ENCODE measurements at regions not wholly inside any gene's neighbourhood (a gene's known extent, or its start where the extent isn't known, plus 50 kb on each side); places are given as distances from the start of the nearest gene placed in this dataset.
A peak's percentile ranks its signal among the peaks of the same experiment; 100 is the strongest.
"Not testable (repeated sequence)": the region's sequence is repeated elsewhere in the genome, so short reads cannot be mapped to it uniquely, and the experiment has no call there.

GRCh38 chr17:71869841-71870545 is 250.8 kb upstream of the SOX9 start:
- no peak overlapping the region for H3K27ac ChIP-seq
- H3K4me3 ChIP-seq, result no peak overlapping the region
- WGBS, 5 donors, result 66 to 80% (median 71%) methylated on average over 6 of the region's 6 CpGs
- TF ChIP-seq EP300 (IDR thresholded peaks at IDR 0.05), result no peak
- no peak for TF ChIP-seq POLR2AphosphoS5 (IDR thresholded peaks at IDR 0.05)
- TF ChIP-seq CTCF (IDR thresholded peaks at IDR 0.05), result no peak
- no peak for TF ChIP-seq POLR2A (IDR thresholded peaks at IDR 0.05)
- H3K4me1 ChIP-seq, result no peaks in the 10 kb centered on the region
- no peaks in the 10 kb centered on the region for H3K36me3 ChIP-seq
- intact Hi-C loops (cut with DNase I; ENCODE audit: low total_unique reads), result no loop called here
- no peaks in the 10 kb centered on the region for H3K9me3 ChIP-seq
- DNase-seq, result no peak
- H3K27me3 ChIP-seq, result no peaks in the 10 kb centered on the region

GRCh38 chr17:71870546-71870862 is 250.3 kb upstream of the SOX9 start:
- Histone ChIP-seq H3K4me1 (no peaks in the 10 kb centered on the region), H3K27me3 (no peaks in the 10 kb centered on the region), H3K27ac (no peak overlapping the region), H3K9me3 (no peaks in the 10 kb centered on the region), H3K36me3 (no peaks in the 10 kb centered on the region), H3K4me3 (no peak overlapping the region)
- TF ChIP-seq POLR2AphosphoS5 (IDR thresholded peaks at IDR 0.05) (no peak), EP300 (IDR thresholded peaks at IDR 0.05) (no peak), CTCF (IDR thresholded peaks at IDR 0.05) (no peak), POLR2A (IDR thresholded peaks at IDR 0.05) (no peak)
- intact Hi-C loops (cut with DNase I; ENCODE audit: low total_unique reads), result no loop called here
- 42 to 62% (median 45%) methylated on average over 1 of the region's 1 CpG for WGBS, 5 donors
- DNase-seq, result peak in 1 of 2 donors; percentile 22

DNA sequence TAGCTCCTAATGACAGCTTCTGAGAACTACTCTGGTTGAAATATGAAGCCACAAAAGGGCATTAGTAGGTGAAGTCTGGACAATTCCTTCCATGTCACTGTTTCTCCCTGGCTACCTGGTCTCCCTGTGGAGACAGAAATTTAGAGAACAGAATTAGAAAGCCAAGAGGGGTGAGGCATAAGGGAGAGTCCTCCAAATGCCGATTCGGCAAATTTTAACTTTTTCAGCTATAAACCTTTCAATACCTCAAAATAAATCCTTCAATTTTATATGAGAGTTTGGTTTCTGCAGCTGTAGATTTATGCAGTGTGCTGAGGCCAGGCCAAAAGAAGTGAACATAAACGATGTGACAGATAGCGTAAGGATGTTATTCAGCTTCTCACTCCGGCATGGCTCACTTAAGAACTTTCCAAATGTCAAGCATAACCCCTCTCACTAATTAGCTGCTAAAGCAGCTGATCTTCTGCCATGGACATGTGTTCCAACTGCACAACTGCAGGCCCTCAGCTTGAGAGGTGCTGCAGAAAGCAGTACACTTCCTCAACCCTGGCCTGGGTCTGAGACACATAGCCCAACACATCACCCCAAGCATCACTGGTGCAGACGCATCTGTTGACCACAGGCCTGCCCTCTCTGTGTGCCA is 247.9 kb upstream of the SOX9 start:
- Histone ChIP-seq H3K4me3 (no peak overlapping the region), H3K27ac (no peak overlapping the region), H3K36me3 (no peaks in the 10 kb centered on the region), H3K27me3 (no peaks in the 10 kb centered on the region), H3K4me1 (no peaks in the 10 kb centered on the region), H3K9me3 (no peaks in the 10 kb centered on the region)
- 80 to 91% (median 88%) methylated on average over 6 of the region's 6 CpGs for WGBS, 5 donors
- peak in 1 of 2 donors; percentile 5 for DNase-seq
- intact Hi-C loops (cut with DNase I; ENCODE audit: low total_unique reads), result no loop called here
- no peak for TF ChIP-seq EP300 (IDR thresholded peaks at IDR 0.05)

GRCh38 chr17:71874773-71875172 is 246.0 kb upstream of the SOX9 start:
- H3K27ac ChIP-seq; intact Hi-C loops (cut with DNase I; ENCODE audit: low total_unique reads); H3K4me1 ChIP-seq; H3K27me3 ChIP-seq; H3K9me3 ChIP-seq; H3K4me3 ChIP-seq; DNase-seq; H3K36me3 ChIP-seq: not testable (repeated sequence)
- 73 to 83% (median 79%) methylated on average over 2 of the region's 2 CpGs for WGBS, 5 donors

- WGBS, 5 donors, result 48 to 60% (median 53%) methylated on average over 1 of the region's 1 CpG
- H3K9me3 ChIP-seq, result no peaks in the 10 kb centered on the region
These were observed 242.5 kb upstream of the SOX9 start for GRCh38 chr17:71878271-71878670.

DNA sequence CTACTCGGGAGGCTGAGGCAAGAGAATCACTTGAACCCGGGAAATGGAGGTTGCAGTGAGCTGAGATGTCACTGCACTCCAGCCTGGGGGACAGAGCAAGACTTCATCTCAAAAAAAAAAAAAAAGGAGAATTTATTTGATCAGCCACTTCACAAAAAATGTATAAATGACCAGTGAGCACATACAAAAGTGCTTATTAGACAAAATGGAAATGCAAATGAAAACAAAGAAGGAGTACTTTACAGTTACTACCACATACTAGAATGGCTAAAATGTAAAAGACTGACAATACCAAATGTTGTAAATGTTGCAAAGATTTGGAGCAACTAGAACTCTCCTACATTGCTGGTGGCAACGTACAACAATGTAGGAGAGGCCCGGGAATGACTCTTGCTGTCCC is 241.8 kb upstream of the SOX9 start:
- no peaks in the 10 kb centered on the region for H3K36me3 ChIP-seq
- H3K4me3 ChIP-seq, result no peak overlapping the region
- intact Hi-C loops (cut with DNase I; ENCODE audit: low total_unique reads), result no loop called here
- no peaks in the 10 kb centered on the region for H3K4me1 ChIP-seq
- H3K27me3 ChIP-seq, result no peaks in the 10 kb centered on the region
- H3K9me3 ChIP-seq, result no peaks in the 10 kb centered on the region
- TF ChIP-seq POLR2A (IDR thresholded peaks at IDR 0.05) (no peak), POLR2AphosphoS5 (IDR thresholded peaks at IDR 0.05) (no peak), CTCF (IDR thresholded peaks at IDR 0.05) (no peak), EP300 (IDR thresholded peaks at IDR 0.05) (no peak)
- no peak for DNase-seq
- no peak overlapping the region for H3K27ac ChIP-seq
- 86 to 94% (median 89%) methylated on average over 4 of the region's 4 CpGs for WGBS, 5 donors

More at GRCh38 chr17:71878271-71878670, 242.5 kb upstream of the SOX9 start:
- Histone ChIP-seq H3K27me3 (no peaks in the 10 kb centered on the region), H3K4me3 (no peak overlapping the region), H3K27ac (no peak overlapping the region), H3K36me3 (no peaks in the 10 kb centered on the region), H3K4me1 (no peaks in the 10 kb centered on the region)
- TF ChIP-seq POLR2A (IDR thresholded peaks at IDR 0.05) (no peak), POLR2AphosphoS5 (IDR thresholded peaks at IDR 0.05) (no peak), EP300 (IDR thresholded peaks at IDR 0.05) (no peak)
- intact Hi-C loops (cut with DNase I; ENCODE audit: low total_unique reads), result no loop called here
- DNase-seq, result no peak

Data from stomach (tissue), 8 donors.